NT2/D1 (cell line): ENCODE measurements at regions not wholly inside any gene's neighbourhood (a gene's known extent, or its start where the extent isn't known, plus 50 kb on each side); places are given as distances from the start of the nearest gene placed in this dataset.

Source experiments
- SUZ12 ChIP-seq: IDR thresholded peaks from 2 replicates; pipeline ENCODE4 v1.6.1; 2011; ENCODE audit not compliant: insufficient read length, insufficient read depth; ENCODE audit errors: extremely low read depth
- YY1 ChIP-seq: IDR thresholded peaks from 2 replicates; pipeline ENCODE4 v1.6.1; 2011; ENCODE audit not compliant: insufficient read length, insufficient read depth
- ZNF274 ChIP-seq: IDR thresholded peaks from 2 replicates; pipeline ENCODE4 v1.6.1; 2011; ENCODE audit warnings: mild to moderate bottlenecking, low read depth, low read length

DNA sequence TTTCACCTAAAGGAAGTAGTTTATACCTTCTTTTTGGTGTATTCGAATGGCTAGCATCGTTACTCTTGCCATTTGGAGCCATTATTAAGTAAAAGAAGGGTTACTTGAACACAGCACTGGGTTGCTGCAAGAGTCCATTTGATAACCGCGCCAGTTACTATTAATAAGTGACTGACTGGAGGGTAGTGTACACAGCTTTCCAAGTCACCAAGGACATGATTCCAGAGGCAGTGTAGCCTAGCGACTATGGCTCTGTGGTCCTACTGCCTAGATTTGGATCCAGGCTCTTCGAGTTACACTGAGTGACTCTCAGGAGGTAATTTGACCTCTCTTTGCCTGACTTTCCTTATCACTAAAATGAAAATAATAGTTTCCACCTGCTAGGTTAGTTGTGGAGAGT is 206.8 kb downstream of the MEIS1 start:
- no peak for TF ChIP-seq ZNF274
- TF ChIP-seq YY1 = no peak
- TF ChIP-seq SUZ12 = no peak
